GM23338 (cell line): ENCODE measurements at regions not wholly inside any gene's neighbourhood (a gene's known extent, or its start where the extent isn't known, plus 50 kb on each side); places are given as distances from the start of the nearest gene placed in this dataset.

Experiments used
- ATAC-seq: fragments of 200-7000 bp; cut with Tn5 transposase; 3 replicates; pipeline ENCODE4 v1.9.1; 2020
- DNase-seq: peaks from one replicate; pipeline ENCODE4 v3.0.0-alpha.2; 2015; ENCODE audit warnings: low spot score
- H2AFZ ChIP-seq: fragments of 200-600 bp; sonication (generic); 2 replicates; pipeline ENCODE4 v1.8.0; 2016; ENCODE audit warnings: antibody characterized with exemption, mild to moderate bottlenecking, moderate library complexity
- H3F3A ChIP-seq: fragments of 200-600 bp; sonication (generic); replicated peaks from 2 replicates; pipeline ENCODE4 v1.8.0; 2017; ENCODE audit warnings: antibody characterized with exemption, mixed run types, low read depth
- H3K27ac ChIP-seq: fragments of 200-600 bp; sonication (generic); 2 replicates; pipeline ENCODE4 v1.6.1; 2016; ENCODE audit warnings: low read depth
- H3K27me3 ChIP-seq: fragments of 200-600 bp; sonication (generic); 2 replicates; pipeline ENCODE4 v1.8.0; 2016; ENCODE audit warnings: mild to moderate bottlenecking, mixed run types, moderate library complexity; ENCODE audit not compliant: insufficient read depth
- H3K36me3 ChIP-seq: fragments of 200-600 bp; sonication (generic); 2 replicates; pipeline ENCODE4 v1.8.0; 2016; ENCODE audit warnings: mild to moderate bottlenecking; ENCODE audit not compliant: insufficient read depth
- H3K4me1 ChIP-seq: fragments of 200-600 bp; sonication (generic); 2 replicates; pipeline ENCODE4 v1.8.0; 2016; ENCODE audit warnings: mild to moderate bottlenecking, moderate library complexity; ENCODE audit not compliant: insufficient read depth
- H3K4me2 ChIP-seq: fragments of 200-600 bp; sonication (generic); 2 replicates; pipeline ENCODE4 v1.7.1; 2017; ENCODE audit warnings: mixed run types
- H3K4me3 ChIP-seq: fragments of 200-600 bp; sonication (generic); 2 replicates; pipeline ENCODE4 v1.6.1; 2016; ENCODE audit warnings: mixed run types
- H3K79me2 ChIP-seq: fragments of 200-600 bp; sonication (generic); replicated peaks from 2 replicates; pipeline ENCODE4 v1.8.0; 2017; ENCODE audit warnings: mild to moderate bottlenecking; ENCODE audit not compliant: insufficient read depth
- H3K9me2 ChIP-seq: fragments of 200-600 bp; sonication (generic); 2 replicates; pipeline ENCODE4 v1.8.0; 2017; ENCODE audit not compliant: insufficient read depth
- H4K20me1 ChIP-seq: fragments of 200-600 bp; sonication (generic); replicated peaks from 2 replicates; pipeline ENCODE4 v1.8.0; 2017; ENCODE audit warnings: mild to moderate bottlenecking; ENCODE audit not compliant: insufficient read depth
- H3K27ac Mint-ChIP-seq: 2 replicates; pipeline ENCODE4 v1.8.0; 2020; ENCODE audit warnings: inconsistent platforms, mild to moderate bottlenecking, moderate library complexity, mixed read lengths
- H3K27me3 Mint-ChIP-seq: 3 replicates; pipeline ENCODE4 v1.8.0; 2022; ENCODE audit warnings: low read depth, mild to moderate bottlenecking, moderate library complexity, mixed read lengths, inconsistent platforms; ENCODE audit not compliant: insufficient read depth, poor library complexity
- H3K36me3 Mint-ChIP-seq: 3 replicates; pipeline ENCODE4 v1.8.0; 2021; ENCODE audit warnings: low read depth, mild to moderate bottlenecking, inconsistent platforms, moderate library complexity, mixed read lengths
- H3K4me1 Mint-ChIP-seq: 3 replicates; pipeline ENCODE4 v1.8.0; 2020; ENCODE audit warnings: mild to moderate bottlenecking, inconsistent platforms, mixed read lengths
- H3K4me3 Mint-ChIP-seq: 3 replicates; pipeline ENCODE4 v1.8.0; 2021; ENCODE audit warnings: moderate library complexity, mild to moderate bottlenecking, inconsistent platforms, mixed read lengths
- H3K9me3 Mint-ChIP-seq: 3 replicates; pipeline ENCODE4 v1.8.0; 2020; ENCODE audit warnings: moderate library complexity, mild to moderate bottlenecking, inconsistent platforms, mixed read lengths
- CREB1 ChIP-seq: fragments of 250-450 bp; sonication (Bioruptor Pico); IDR thresholded peaks from 2 replicates; pipeline ENCODE4 v1.5.0; 2020; ENCODE audit warnings: low read depth, mild to moderate bottlenecking, moderate library complexity
- EZH2 ChIP-seq: fragments of 200-600 bp; sonication (generic); IDR thresholded peaks from one replicate; pipeline ENCODE4 v1.8.0; 2017; ENCODE audit warnings: antibody characterized with exemption, mild to moderate bottlenecking, low read depth; ENCODE audit not compliant: unreplicated experiment
- EZH2phosphoT487 ChIP-seq: fragments of 200-600 bp; sonication (generic); IDR thresholded peaks from one replicate; pipeline ENCODE4 v1.8.1; 2018; ENCODE audit warnings: antibody characterized with exemption; ENCODE audit not compliant: unreplicated experiment
- JUNB ChIP-seq: IDR thresholded peaks from one replicate; pipeline ENCODE4 v1.6.1; 2016; ENCODE audit warnings: antibody characterized with exemption; ENCODE audit not compliant: unreplicated experiment
- NANOG ChIP-seq: IDR thresholded peaks from 2 replicates; pipeline ENCODE4 v1.6.1; 2016; ENCODE audit warnings: antibody characterized with exemption, borderline replicate concordance
- POLR2AphosphoS5 ChIP-seq: IDR thresholded peaks from 2 replicates; pipeline ENCODE4 v1.6.1; 2016; ENCODE audit warnings: antibody characterized with exemption, low read depth
- STAT1 ChIP-seq: IDR thresholded peaks from one replicate; pipeline ENCODE4 v1.6.1; 2016; ENCODE audit warnings: antibody characterized with exemption; ENCODE audit not compliant: unreplicated experiment
- ZNF114 ChIP-seq: fragments of 250-450 bp; sonication (Bioruptor Pico); IDR thresholded peaks from 2 replicates; pipeline ENCODE4 v1.5.0; 2020; ENCODE audit warnings: mild to moderate bottlenecking, moderate library complexity
- ZNF331 ChIP-seq: fragments of 250-450 bp; sonication (Bioruptor Pico); IDR thresholded peaks from 2 replicates; pipeline ENCODE4 v1.5.0; 2020; ENCODE audit warnings: low read depth, mild to moderate bottlenecking, moderate library complexity
- TF ChIP-seq, protein P1 (sequence below), 2 experiments: fragments of 200-600 bp in 1 of 2; sonication (generic) in 1 of 2; conservative IDR thresholded peaks; 2 replicates each; pipeline versions ENCODE4 v1.5.1 to v1.6.1; 2016 to 2017; ENCODE audit warnings: antibody characterized with exemption in 2 of 2, low read depth in 2 of 2, mild to moderate bottlenecking in 2 of 2, moderate library complexity in 1 of 2
- TF ChIP-seq, protein P2 (sequence below): IDR thresholded peaks from 2 replicates; pipeline ENCODE4 v1.6.1; 2016; ENCODE audit warnings: antibody characterized with exemption
- TF ChIP-seq, protein P3 (sequence below): IDR thresholded peaks from one replicate; pipeline ENCODE4 v1.6.1; 2018; ENCODE audit warnings: antibody characterized with exemption; ENCODE audit not compliant: unreplicated experiment
- TF ChIP-seq, protein P4 (sequence below): fragments of 250-450 bp; sonication (Bioruptor Pico); IDR thresholded peaks from 2 replicates; pipeline ENCODE4 v1.5.0; 2020; ENCODE audit warnings: mild to moderate bottlenecking, moderate library complexity

DNA sequence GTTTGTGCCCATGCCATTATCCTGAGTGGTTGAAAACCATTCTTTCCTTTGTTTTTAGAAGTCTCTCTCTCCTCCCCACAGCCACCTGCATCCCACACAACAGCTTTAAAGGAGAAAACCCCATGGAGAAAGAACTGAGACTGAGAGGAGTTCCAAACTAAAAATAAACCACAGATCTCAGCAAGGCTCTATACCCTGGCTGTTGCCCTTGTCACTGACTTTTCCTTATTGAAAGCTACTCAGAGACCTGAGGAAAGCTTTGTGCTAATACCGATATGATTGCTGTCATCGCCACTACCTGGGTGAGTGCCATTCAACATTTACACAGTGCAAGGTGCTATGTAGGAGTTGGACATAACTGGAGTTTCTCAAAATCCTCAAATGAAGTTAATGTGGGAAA, 55.5 kb upstream of the RASGRP1 start:
- TF ChIP-seq EZH2phosphoT487 = no peak
- TF ChIP-seq CREB1 (CRISPR knock-in tag) = no peak
- TF ChIP-seq ZNF331 (CRISPR knock-in tag) = no peak
- no peak for TF ChIP-seq POLR2AphosphoS5
- TF ChIP-seq, protein P1, sequence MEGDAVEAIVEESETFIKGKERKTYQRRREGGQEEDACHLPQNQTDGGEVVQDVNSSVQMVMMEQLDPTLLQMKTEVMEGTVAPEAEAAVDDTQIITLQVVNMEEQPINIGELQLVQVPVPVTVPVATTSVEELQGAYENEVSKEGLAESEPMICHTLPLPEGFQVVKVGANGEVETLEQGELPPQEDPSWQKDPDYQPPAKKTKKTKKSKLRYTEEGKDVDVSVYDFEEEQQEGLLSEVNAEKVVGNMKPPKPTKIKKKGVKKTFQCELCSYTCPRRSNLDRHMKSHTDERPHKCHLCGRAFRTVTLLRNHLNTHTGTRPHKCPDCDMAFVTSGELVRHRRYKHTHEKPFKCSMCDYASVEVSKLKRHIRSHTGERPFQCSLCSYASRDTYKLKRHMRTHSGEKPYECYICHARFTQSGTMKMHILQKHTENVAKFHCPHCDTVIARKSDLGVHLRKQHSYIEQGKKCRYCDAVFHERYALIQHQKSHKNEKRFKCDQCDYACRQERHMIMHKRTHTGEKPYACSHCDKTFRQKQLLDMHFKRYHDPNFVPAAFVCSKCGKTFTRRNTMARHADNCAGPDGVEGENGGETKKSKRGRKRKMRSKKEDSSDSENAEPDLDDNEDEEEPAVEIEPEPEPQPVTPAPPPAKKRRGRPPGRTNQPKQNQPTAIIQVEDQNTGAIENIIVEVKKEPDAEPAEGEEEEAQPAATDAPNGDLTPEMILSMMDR (conservative IDR thresholded peaks at IDR 0.05; ENCODE audit: low read depth in 2 of 2) = no peak
- TF ChIP-seq, protein P2, sequence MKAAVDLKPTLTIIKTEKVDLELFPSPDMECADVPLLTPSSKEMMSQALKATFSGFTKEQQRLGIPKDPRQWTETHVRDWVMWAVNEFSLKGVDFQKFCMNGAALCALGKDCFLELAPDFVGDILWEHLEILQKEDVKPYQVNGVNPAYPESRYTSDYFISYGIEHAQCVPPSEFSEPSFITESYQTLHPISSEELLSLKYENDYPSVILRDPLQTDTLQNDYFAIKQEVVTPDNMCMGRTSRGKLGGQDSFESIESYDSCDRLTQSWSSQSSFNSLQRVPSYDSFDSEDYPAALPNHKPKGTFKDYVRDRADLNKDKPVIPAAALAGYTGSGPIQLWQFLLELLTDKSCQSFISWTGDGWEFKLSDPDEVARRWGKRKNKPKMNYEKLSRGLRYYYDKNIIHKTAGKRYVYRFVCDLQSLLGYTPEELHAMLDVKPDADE = no peak
- no peak for TF ChIP-seq STAT1
- TF ChIP-seq ZNF114 (CRISPR knock-in tag) = no peak
- TF ChIP-seq, protein P3, sequence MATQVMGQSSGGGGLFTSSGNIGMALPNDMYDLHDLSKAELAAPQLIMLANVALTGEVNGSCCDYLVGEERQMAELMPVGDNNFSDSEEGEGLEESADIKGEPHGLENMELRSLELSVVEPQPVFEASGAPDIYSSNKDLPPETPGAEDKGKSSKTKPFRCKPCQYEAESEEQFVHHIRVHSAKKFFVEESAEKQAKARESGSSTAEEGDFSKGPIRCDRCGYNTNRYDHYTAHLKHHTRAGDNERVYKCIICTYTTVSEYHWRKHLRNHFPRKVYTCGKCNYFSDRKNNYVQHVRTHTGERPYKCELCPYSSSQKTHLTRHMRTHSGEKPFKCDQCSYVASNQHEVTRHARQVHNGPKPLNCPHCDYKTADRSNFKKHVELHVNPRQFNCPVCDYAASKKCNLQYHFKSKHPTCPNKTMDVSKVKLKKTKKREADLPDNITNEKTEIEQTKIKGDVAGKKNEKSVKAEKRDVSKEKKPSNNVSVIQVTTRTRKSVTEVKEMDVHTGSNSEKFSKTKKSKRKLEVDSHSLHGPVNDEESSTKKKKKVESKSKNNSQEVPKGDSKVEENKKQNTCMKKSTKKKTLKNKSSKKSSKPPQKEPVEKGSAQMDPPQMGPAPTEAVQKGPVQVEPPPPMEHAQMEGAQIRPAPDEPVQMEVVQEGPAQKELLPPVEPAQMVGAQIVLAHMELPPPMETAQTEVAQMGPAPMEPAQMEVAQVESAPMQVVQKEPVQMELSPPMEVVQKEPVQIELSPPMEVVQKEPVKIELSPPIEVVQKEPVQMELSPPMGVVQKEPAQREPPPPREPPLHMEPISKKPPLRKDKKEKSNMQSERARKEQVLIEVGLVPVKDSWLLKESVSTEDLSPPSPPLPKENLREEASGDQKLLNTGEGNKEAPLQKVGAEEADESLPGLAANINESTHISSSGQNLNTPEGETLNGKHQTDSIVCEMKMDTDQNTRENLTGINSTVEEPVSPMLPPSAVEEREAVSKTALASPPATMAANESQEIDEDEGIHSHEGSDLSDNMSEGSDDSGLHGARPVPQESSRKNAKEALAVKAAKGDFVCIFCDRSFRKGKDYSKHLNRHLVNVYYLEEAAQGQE = no peak
- TF ChIP-seq EZH2 = no peak
- TF ChIP-seq JUNB = no peak
- no peak for TF ChIP-seq NANOG
- TF ChIP-seq, protein P4, sequence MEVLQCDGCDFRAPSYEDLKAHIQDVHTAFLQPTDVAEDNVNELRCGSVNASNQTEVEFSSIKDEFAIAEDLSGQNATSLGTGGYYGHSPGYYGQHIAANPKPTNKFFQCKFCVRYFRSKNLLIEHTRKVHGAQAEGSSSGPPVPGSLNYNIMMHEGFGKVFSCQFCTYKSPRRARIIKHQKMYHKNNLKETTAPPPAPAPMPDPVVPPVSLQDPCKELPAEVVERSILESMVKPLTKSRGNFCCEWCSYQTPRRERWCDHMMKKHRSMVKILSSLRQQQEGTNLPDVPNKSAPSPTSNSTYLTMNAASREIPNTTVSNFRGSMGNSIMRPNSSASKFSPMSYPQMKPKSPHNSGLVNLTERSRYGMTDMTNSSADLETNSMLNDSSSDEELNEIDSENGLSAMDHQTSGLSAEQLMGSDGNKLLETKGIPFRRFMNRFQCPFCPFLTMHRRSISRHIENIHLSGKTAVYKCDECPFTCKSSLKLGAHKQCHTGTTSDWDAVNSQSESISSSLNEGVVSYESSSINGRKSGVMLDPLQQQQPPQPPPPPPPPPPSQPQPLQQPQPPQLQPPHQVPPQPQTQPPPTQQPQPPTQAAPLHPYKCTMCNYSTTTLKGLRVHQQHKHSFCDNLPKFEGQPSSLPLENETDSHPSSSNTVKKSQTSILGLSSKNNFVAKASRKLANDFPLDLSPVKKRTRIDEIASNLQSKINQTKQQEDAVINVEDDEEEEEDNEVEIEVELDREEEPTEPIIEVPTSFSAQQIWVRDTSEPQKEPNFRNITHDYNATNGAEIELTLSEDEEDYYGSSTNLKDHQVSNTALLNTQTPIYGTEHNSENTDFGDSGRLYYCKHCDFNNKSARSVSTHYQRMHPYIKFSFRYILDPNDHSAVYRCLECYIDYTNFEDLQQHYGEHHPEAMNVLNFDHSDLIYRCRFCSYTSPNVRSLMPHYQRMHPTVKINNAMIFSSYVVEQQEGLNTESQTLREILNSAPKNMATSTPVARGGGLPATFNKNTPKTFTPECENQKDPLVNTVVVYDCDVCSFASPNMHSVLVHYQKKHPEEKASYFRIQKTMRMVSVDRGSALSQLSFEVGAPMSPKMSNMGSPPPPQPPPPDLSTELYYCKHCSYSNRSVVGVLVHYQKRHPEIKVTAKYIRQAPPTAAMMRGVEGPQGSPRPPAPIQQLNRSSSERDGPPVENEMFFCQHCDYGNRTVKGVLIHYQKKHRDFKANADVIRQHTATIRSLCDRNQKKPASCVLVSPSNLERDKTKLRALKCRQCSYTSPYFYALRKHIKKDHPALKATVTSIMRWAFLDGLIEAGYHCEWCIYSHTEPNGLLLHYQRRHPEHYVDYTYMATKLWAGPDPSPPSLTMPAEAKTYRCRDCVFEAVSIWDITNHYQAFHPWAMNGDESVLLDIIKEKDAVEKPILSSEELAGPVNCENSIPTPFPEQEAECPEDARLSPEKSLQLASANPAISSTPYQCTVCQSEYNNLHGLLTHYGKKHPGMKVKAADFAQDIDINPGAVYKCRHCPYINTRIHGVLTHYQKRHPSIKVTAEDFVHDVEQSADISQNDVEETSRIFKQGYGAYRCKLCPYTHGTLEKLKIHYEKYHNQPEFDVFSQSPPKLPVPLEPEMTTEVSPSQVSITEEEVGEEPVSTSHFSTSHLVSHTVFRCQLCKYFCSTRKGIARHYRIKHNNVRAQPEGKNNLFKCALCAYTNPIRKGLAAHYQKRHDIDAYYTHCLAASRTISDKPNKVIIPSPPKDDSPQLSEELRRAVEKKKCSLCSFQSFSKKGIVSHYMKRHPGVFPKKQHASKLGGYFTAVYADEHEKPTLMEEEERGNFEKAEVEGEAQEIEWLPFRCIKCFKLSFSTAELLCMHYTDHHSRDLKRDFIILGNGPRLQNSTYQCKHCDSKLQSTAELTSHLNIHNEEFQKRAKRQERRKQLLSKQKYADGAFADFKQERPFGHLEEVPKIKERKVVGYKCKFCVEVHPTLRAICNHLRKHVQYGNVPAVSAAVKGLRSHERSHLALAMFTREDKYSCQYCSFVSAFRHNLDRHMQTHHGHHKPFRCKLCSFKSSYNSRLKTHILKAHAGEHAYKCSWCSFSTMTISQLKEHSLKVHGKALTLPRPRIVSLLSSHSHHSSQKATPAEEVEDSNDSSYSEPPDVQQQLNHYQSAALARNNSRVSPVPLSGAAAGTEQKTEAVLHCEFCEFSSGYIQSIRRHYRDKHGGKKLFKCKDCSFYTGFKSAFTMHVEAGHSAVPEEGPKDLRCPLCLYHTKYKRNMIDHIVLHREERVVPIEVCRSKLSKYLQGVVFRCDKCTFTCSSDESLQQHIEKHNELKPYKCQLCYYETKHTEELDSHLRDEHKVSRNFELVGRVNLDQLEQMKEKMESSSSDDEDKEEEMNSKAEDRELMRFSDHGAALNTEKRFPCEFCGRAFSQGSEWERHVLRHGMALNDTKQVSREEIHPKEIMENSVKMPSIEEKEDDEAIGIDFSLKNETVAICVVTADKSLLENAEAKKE = no peak

More for the DNA sequence above, 55.5 kb upstream of the RASGRP1 start:
- Histone ChIP-seq H3K79me2 (no peaks in the 10 kb centered on the region), H4K20me1 (no peaks in the 10 kb centered on the region), H3K4me2 (no peak overlapping the region), H3K36me3 (no peaks in the 10 kb centered on the region), H3K4me3 (no peak overlapping the region), H3F3A (no peaks in the 10 kb centered on the region), H3K27me3 (no peaks in the 10 kb centered on the region), H2AFZ (no peak overlapping the region), H3K4me1 (no peaks in the 10 kb centered on the region), H3K27ac (no peak overlapping the region), H3K9me2 (no peaks in the 10 kb centered on the region)
- ATAC-seq (no peak), DNase-seq (no peak)
- Mint-ChIP-seq H3K27ac (no peak overlapping the region), H3K4me1 (no peaks in the 10 kb centered on the region), H3K9me3 (no peaks in the 10 kb centered on the region), H3K36me3 (no peaks in the 10 kb centered on the region), H3K4me3 (no peak overlapping the region), H3K27me3 (peaks cover 2% of the 10 kb centered on the region)
